NAMALWA (cell line): ENCODE measurements at regions not wholly inside any gene's neighbourhood (a gene's known extent, or its start where the extent isn't known, plus 50 kb on each side); places are given as distances from the start of the nearest gene placed in this dataset.
A peak's percentile ranks its signal among the peaks of the same experiment; 100 is the strongest.

Experiments used
- DNase-seq: peaks from one replicate; pipeline ENCODE4 v3.0.0-alpha.2; 2015; ENCODE audit warnings: low spot score

GRCh38 chr12:17809206-17809605 is 280.8 kb downstream of the RERGL start:
- DNase-seq: peak; percentile 21

- DNase-seq: no peak
These were observed 287.0 kb downstream of the RERGL start for GRCh38 chr12:17802657-17803641.

- no peak for DNase-seq
These were observed 296.1 kb downstream of the RERGL start for GRCh38 chr12:17793854-17794253.

- no peak for DNase-seq
These were observed 311.8 kb downstream of the RERGL start for GRCh38 chr12:17778242-17778641.

- DNase-seq: no peak
These were observed 326.6 kb downstream of the RERGL start for GRCh38 chr12:17763366-17763765.

- DNase-seq: no peak
These were observed 330.0 kb downstream of the RERGL start for GRCh38 chr12:17759982-17760381.
